GM18870 (cell line): ENCODE measurements at regions not wholly inside any gene's neighbourhood (a gene's known extent, or its start where the extent isn't known, plus 50 kb on each side); places are given as distances from the start of the nearest gene placed in this dataset.

ENCODE experiments used
- ATAC-seq: cut with Tn5 transposase; IDR thresholded peaks from one replicate; pipeline ENCODE4 v1.9.1; 2021; ENCODE audit warnings: moderate library complexity; ENCODE audit not compliant: unreplicated experiment

GRCh38 chr10:36704124-36704523 is 421.3 kb upstream of the ANKRD30A start:
- no peak for ATAC-seq

- ATAC-seq = no peak
Observed at GRCh38 chr10:36703179-36703578, 422.2 kb upstream of the ANKRD30A start.

- ATAC-seq = no peak
Observed at GRCh38 chr10:36700123-36700522, 425.3 kb upstream of the ANKRD30A start.

GRCh38 chr10:36692759-36693158 is 432.6 kb upstream of the ANKRD30A start:
- ATAC-seq = no peak

- ATAC-seq = no peak
Observed at GRCh38 chr10:36688717-36689116, 436.7 kb upstream of the ANKRD30A start.

- ATAC-seq = no peak
Observed at GRCh38 chr10:36683421-36683820, 442.0 kb upstream of the ANKRD30A start.

- no peak for ATAC-seq
Observed at GRCh38 chr10:36681751-36682632, 443.4 kb upstream of the ANKRD30A start.

- ATAC-seq = no peak
Observed at GRCh38 chr10:36679554-36679953, 445.8 kb upstream of the ANKRD30A start.

- ATAC-seq = no peak
Observed at GRCh38 chr10:36677431-36677768, 448.0 kb upstream of the ANKRD30A start.

GRCh38 chr10:36676756-36677430 is 448.5 kb upstream of the ANKRD30A start:
- ATAC-seq = no peak

GRCh38 chr10:36676321-36676720 is 449.1 kb upstream of the ANKRD30A start:
- no peak for ATAC-seq

GRCh38 chr10:36675458-36675880 is 449.9 kb upstream of the ANKRD30A start:
- no peak for ATAC-seq

- no peak for ATAC-seq
Observed at GRCh38 chr10:36671607-36672006, 453.8 kb upstream of the ANKRD30A start.

GRCh38 chr10:36670621-36671402 is 454.6 kb upstream of the ANKRD30A start:
- ATAC-seq = no peak

- no peak for ATAC-seq
Observed at GRCh38 chr10:36669615-36670352, 455.6 kb upstream of the ANKRD30A start.

- no peak for ATAC-seq
Observed at GRCh38 chr10:36666451-36666850, 458.9 kb upstream of the ANKRD30A start.

GRCh38 chr10:36662571-36662970 is 462.8 kb upstream of the ANKRD30A start:
- no peak for ATAC-seq

GRCh38 chr10:36650274-36650673 is 475.1 kb upstream of the ANKRD30A start:
- ATAC-seq = no peak

GRCh38 chr10:36647540-36647939 is 477.9 kb upstream of the ANKRD30A start:
- no peak for ATAC-seq

- ATAC-seq = no peak
Observed at GRCh38 chr10:36640626-36641025, 484.8 kb upstream of the ANKRD30A start.
